Colonic mucosa (tissue), 4 donors: ENCODE measurements at regions not wholly inside any gene's neighbourhood (a gene's known extent, or its start where the extent isn't known, plus 50 kb on each side); places are given as distances from the start of the nearest gene placed in this dataset.

Source experiments
- DNase-seq: peaks from one replicate; pipeline ENCODE4 v3.0.0-alpha.2; 2020
- H3K27ac ChIP-seq: fragments of 200-600 bp; one replicate; pipeline ENCODE4 v1.8.0; 2021
- H3K27me3 ChIP-seq: fragments of 200-600 bp; one replicate; pipeline ENCODE4 v1.8.0; 2021
- H3K36me3 ChIP-seq: fragments of 200-600 bp; one replicate; pipeline ENCODE4 v1.8.0; 2021
- H3K4me1 ChIP-seq: fragments of 200-600 bp; one replicate; pipeline ENCODE4 v1.8.0; 2021; ENCODE audit warnings: mild to moderate bottlenecking
- H3K4me3 ChIP-seq: fragments of 200-600 bp; one replicate; pipeline ENCODE4 v1.8.0; 2021
- H3K9ac ChIP-seq, 2 donors: one replicate each; pipeline ENCODE4 v1.7.0; 2013; ENCODE audit warnings: control low read depth in 2 of 2, low read depth in 2 of 2, low read length in 2 of 2
- H3K9me3 ChIP-seq: fragments of 200-600 bp; one replicate; pipeline ENCODE4 v1.8.0; 2021
- CTCF ChIP-seq: fragments of 200-600 bp; IDR thresholded peaks from one replicate; pipeline ENCODE4 v1.8.0; 2022; ENCODE audit warnings: antibody characterized with exemption, mild to moderate bottlenecking
- intact Hi-C: fragments of 100-400 bp; cut with DNase I; formaldehyde crosslinking; loops from one replicate; pipeline ENCODE4 v1.14.1; 2022
- donor health status: healthy.
- donor health status: DM: no; HTN: no; CAD: no.
- donor health status: DM: no; HTN: no; CAD: no.

- H3K9ac ChIP-seq = no peak overlapping the region
- TF ChIP-seq CTCF = no peak
- H3K4me1 ChIP-seq = no peaks in the 10 kb centered on the region
- H3K9me3 ChIP-seq = no peaks in the 10 kb centered on the region
- no peaks in the 10 kb centered on the region for H3K27me3 ChIP-seq
- no peak overlapping the region for H3K4me3 ChIP-seq
- no peak overlapping the region for H3K27ac ChIP-seq
- intact Hi-C loops = no loop called here
- H3K36me3 ChIP-seq = no peaks in the 10 kb centered on the region
- DNase-seq = no peak
Observed at GRCh38 chr3:113084777-113085176, 94.0 kb downstream of the GTPBP8 start.

- Histone ChIP-seq H3K4me3 (no peak overlapping the region), H3K4me1 (no peaks in the 10 kb centered on the region), H3K9ac (no peak overlapping the region), H3K27me3 (no peaks in the 10 kb centered on the region), H3K36me3 (no peaks in the 10 kb centered on the region), H3K9me3 (no peaks in the 10 kb centered on the region), H3K27ac (no peak overlapping the region)
- no peak for TF ChIP-seq CTCF
- no peak for DNase-seq
- intact Hi-C loops = no loop called here
Observed at GRCh38 chr3:113086560-113087461, 96.0 kb downstream of the GTPBP8 start.

GRCh38 chr3:113088616-113089015, 97.8 kb downstream of the GTPBP8 start:
- intact Hi-C loops = no loop called here
- no peak for TF ChIP-seq CTCF
- DNase-seq = no peak
- Histone ChIP-seq H3K9me3 (no peaks in the 10 kb centered on the region), H3K36me3 (no peaks in the 10 kb centered on the region), H3K4me3 (no peak overlapping the region), H3K27ac (no peak overlapping the region), H3K27me3 (no peaks in the 10 kb centered on the region), H3K4me1 (no peaks in the 10 kb centered on the region), H3K9ac (no peak overlapping the region)

- Histone ChIP-seq H3K27ac (no peak overlapping the region), H3K9me3 (no peaks in the 10 kb centered on the region), H3K9ac (no peak overlapping the region), H3K4me3 (no peak overlapping the region), H3K36me3 (no peaks in the 10 kb centered on the region), H3K27me3 (no peaks in the 10 kb centered on the region), H3K4me1 (no peaks in the 10 kb centered on the region)
- no peak for DNase-seq
- intact Hi-C loops = no loop called here
- no peak for TF ChIP-seq CTCF
Observed at GRCh38 chr3:113091417-113091816, 100.6 kb downstream of the GTPBP8 start.

GRCh38 chr3:113092746-113093145, 102.0 kb downstream of the GTPBP8 start:
- no peak overlapping the region for H3K9ac ChIP-seq
- no peak overlapping the region for H3K4me3 ChIP-seq
- H3K36me3 ChIP-seq = no peaks in the 10 kb centered on the region
- no peak overlapping the region for H3K27ac ChIP-seq
- no peak for TF ChIP-seq CTCF
- H3K9me3 ChIP-seq = no peaks in the 10 kb centered on the region
- DNase-seq = no peak
- intact Hi-C loops = no loop called here
- H3K27me3 ChIP-seq = no peaks in the 10 kb centered on the region
- H3K4me1 ChIP-seq = no peaks in the 10 kb centered on the region
